ENCODE measurements at regions not wholly inside any gene's neighbourhood (a gene's known extent, or its start where the extent isn't known, plus 50 kb on each side); places are given as distances from the start of the nearest gene placed in this dataset.

DNA sequence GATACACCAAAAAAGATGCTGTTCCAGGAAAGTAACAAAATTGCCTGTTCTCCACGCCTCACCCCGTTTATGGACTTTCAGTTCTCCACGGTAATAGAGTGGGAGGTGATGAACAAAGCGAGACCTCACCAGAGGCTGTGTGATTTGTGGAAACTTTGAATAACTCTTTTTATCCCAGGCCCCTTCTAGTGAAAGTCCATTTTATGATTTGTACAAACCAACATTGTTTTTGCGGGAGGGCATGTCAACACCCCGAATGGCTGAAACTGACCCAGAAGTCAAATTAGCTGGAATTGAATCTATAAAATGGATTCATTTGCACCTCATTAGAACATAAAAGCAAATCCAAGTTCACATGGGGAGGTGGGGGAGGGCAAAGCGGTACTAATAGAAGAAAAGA, 517.8 kb downstream of the CDH26 start:
- no peak for TF ChIP-seq POLR2A (IDR thresholded peaks at IDR 0.05)
- no peak for TF ChIP-seq CTCF (IDR thresholded peaks at IDR 0.05)
- DNase-seq (ENCODE audit: low spot score in 2 of 2): no peak
- no peak overlapping the region for H3K4me3 ChIP-seq (ENCODE audit: low read depth, poor library complexity, severe bottlenecking)
- intact Hi-C loops (cut with DNase I; ENCODE audit: low total_unique reads): no loop called here
- 76 to 79% methylated on average over 7 of the region's 7 CpGs for WGBS, 2 donors

DNA sequence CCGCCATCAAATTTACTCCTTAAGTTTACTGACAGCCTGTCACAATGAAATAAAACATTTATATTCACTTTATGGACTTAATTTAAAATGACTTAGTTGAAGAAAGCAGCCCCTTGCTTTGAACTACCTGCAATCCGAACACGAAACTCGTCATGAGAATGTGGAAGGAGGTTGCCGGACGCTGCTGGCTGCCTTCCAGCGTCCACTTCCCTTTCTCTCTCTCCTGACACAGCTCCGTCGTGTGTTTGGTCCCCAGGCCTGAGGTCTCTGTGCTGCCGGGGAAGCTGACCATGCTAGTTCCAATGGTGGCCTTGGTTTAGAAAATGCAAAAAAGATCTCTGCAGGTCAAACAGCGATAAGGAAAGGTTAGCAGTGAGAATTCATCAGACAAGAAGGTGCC, 519.7 kb downstream of the CDH26 start:
- 59 to 61% methylated on average over 11 of the region's 11 CpGs for WGBS, 2 donors
- no peak for DNase-seq (ENCODE audit: low spot score in 2 of 2)
- TF ChIP-seq CTCF (IDR thresholded peaks at IDR 0.05) (no peak), POLR2A (IDR thresholded peaks at IDR 0.05) (no peak)
- intact Hi-C loops (cut with DNase I; ENCODE audit: low total_unique reads): no loop called here
- no peak overlapping the region for H3K4me3 ChIP-seq (ENCODE audit: low read depth, poor library complexity, severe bottlenecking)

GRCh38 chr20:60478533-60478932, 520.3 kb downstream of the CDH26 start:
- no peak for DNase-seq (ENCODE audit: low spot score in 2 of 2)
- intact Hi-C loops (cut with DNase I; ENCODE audit: low total_unique reads): no loop called here
- no peak overlapping the region for H3K4me3 ChIP-seq (ENCODE audit: low read depth, poor library complexity, severe bottlenecking)
- 82 to 87% methylated on average over 7 of the region's 7 CpGs for WGBS, 2 donors
- TF ChIP-seq POLR2A (IDR thresholded peaks at IDR 0.05): no peak
- no peak for TF ChIP-seq CTCF (IDR thresholded peaks at IDR 0.05)

DNA sequence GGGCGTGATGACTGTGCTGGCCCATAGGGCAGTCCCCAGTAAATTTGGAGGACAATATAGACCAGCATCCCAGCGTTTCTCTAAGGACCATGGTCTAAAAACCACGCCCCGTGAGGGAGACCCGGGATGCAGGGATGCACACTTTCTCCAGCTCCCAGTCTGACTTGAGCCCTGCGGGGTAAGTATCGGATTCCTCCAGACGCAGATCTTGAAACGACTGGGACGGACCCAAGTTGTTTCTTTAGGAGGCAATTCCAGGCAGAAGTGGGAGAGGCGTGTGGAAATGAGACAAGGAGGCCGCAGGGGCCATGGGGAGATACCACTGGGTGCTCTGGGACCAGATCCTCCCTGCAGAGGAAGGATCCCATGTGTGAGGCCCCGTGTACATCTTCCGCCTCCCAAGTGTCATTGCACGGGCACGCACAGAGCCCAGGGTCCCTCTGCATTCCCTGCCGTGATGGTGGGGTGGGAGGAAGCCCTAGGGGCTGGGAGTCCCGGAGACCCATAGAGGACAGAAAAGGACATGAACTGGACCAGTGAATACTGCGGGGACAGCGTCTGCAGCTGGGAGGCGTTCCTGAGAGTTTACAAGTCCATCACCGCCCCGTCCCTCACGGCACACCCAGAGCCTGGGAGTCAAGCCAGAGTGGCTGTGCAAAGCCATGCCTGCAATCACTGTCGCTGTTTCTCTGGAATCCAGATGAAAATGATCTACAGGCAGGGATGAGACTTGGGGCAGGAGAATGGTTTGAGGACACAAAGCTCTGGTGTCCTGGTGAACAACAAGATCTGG, 522.9 kb downstream of the CDH26 start:
- intact Hi-C loops (cut with DNase I; ENCODE audit: low total_unique reads): no loop called here
- H3K4me3 ChIP-seq (ENCODE audit: low read depth, poor library complexity, severe bottlenecking): no peak overlapping the region
- WGBS, 2 donors: 58 to 62% methylated on average over 22 of the region's 25 CpGs
- TF ChIP-seq CTCF (IDR thresholded peaks at IDR 0.05) (no peak), POLR2A (IDR thresholded peaks at IDR 0.05) (no peak)
- DNase-seq (ENCODE audit: low spot score in 2 of 2): no peak

GRCh38 chr20:60481743-60482133, 523.5 kb downstream of the CDH26 start:
- WGBS, 2 donors: 67 to 68% methylated on average over 7 of the region's 7 CpGs
- H3K4me3 ChIP-seq (ENCODE audit: low read depth, poor library complexity, severe bottlenecking): no peak overlapping the region
- no peak for DNase-seq (ENCODE audit: low spot score in 2 of 2)
- intact Hi-C loops (cut with DNase I; ENCODE audit: low total_unique reads): no loop called here
- TF ChIP-seq POLR2A (IDR thresholded peaks at IDR 0.05) (no peak), CTCF (IDR thresholded peaks at IDR 0.05) (no peak)

Measured in lower leg skin (tissue), 4 donors.